DOHH2 (cell line): ENCODE measurements at regions not wholly inside any gene's neighbourhood (a gene's known extent, or its start where the extent isn't known, plus 50 kb on each side); places are given as distances from the start of the nearest gene placed in this dataset.

Experiments
- EZH2phosphoT487 ChIP-seq: fragments of 200-600 bp; sonication (generic); IDR thresholded peaks from 2 replicates; pipeline ENCODE4 v1.6.1; 2017; ENCODE audit warnings: borderline replicate concordance, mild to moderate bottlenecking, antibody characterized with exemption, low read length, moderate library complexity, mixed read lengths
- TF ChIP-seq, protein P1 (sequence below): fragments of 200-600 bp; sonication (generic); IDR thresholded peaks from one replicate; pipeline ENCODE4 v1.5.1; 2014; ENCODE audit warnings: antibody characterized with exemption, mild to moderate bottlenecking, low read depth, low read length; ENCODE audit not compliant: poor library complexity, severe bottlenecking

DNA sequence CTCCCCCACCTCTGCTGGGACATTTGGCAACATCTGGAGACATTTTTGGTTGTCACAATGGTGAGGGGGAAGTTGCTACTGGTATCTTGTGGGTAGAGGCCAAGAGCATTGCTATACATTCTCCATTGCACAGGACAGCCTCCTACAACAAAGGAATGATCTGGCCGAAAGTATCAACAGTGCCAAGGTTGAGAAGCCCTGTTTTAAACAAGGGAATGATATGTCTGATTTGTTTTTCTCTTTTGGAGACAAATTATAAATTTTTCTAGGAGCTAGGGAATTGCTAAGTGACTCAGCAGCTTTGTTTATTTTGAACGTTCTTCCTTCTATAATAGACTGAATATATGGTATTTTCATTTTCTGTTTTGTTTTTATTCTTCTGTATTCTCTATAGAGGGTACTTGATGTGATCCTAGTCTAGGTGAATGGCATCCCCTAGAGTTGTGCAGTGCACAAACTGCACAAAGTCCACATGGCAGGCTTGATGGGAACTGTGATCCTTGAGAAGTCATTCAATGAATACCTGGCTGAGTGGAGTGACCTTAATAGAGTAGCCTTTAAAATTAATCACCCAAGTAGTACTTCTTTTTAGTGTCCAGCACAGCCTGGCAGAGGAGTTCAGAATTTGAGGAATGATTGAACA lies 288.6 kb upstream of the USP24 start:
- TF ChIP-seq, protein P1, sequence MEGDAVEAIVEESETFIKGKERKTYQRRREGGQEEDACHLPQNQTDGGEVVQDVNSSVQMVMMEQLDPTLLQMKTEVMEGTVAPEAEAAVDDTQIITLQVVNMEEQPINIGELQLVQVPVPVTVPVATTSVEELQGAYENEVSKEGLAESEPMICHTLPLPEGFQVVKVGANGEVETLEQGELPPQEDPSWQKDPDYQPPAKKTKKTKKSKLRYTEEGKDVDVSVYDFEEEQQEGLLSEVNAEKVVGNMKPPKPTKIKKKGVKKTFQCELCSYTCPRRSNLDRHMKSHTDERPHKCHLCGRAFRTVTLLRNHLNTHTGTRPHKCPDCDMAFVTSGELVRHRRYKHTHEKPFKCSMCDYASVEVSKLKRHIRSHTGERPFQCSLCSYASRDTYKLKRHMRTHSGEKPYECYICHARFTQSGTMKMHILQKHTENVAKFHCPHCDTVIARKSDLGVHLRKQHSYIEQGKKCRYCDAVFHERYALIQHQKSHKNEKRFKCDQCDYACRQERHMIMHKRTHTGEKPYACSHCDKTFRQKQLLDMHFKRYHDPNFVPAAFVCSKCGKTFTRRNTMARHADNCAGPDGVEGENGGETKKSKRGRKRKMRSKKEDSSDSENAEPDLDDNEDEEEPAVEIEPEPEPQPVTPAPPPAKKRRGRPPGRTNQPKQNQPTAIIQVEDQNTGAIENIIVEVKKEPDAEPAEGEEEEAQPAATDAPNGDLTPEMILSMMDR = no peak
- TF ChIP-seq EZH2phosphoT487 = no peak
